Panc1 (cell line): ENCODE measurements at regions not wholly inside any gene's neighbourhood (a gene's known extent, or its start where the extent isn't known, plus 50 kb on each side); places are given as distances from the start of the nearest gene placed in this dataset.

ENCODE experiments used
- CTCF ChIP-seq: fragments of 450-650 bp; IDR thresholded peaks from 2 replicates; pipeline ENCODE4 v1.5.1; 2017; ENCODE audit warnings: mild to moderate bottlenecking
- POLR2AphosphoS5 ChIP-seq: IDR thresholded peaks from 2 replicates; pipeline ENCODE4 v1.6.1; 2012; ENCODE audit warnings: mild to moderate bottlenecking, low read depth, low read length, moderate library complexity
- REST ChIP-seq, 2 experiments: IDR thresholded peaks; 2 replicates each; pipeline ENCODE4 v1.6.1; 2011 to 2012; ENCODE audit warnings: low read depth in 2 of 2, control low read depth in 1 of 2, low read length in 1 of 2, mild to moderate bottlenecking in 1 of 2, moderate library complexity in 1 of 2; ENCODE audit not compliant: insufficient read depth in 1 of 2
- TCF7L2 ChIP-seq: IDR thresholded peaks from 2 replicates; pipeline ENCODE4 v1.6.1; 2011; ENCODE audit warnings: mild to moderate bottlenecking, low read depth, low read length, inconsistent platforms

GRCh38 chr7:130945411-130945811 lies 211.4 kb upstream of the KLF14 start:
- no peak for TF ChIP-seq REST (IDR thresholded peaks at IDR 0.05; ENCODE audit: insufficient read depth in 1 of 2, low read depth in 2 of 2, low read length in 1 of 2)
- no peak for TF ChIP-seq CTCF
- TF ChIP-seq TCF7L2: no peak
- TF ChIP-seq POLR2AphosphoS5: no peak
